ENCODE measurements at regions not wholly inside any gene's neighbourhood (a gene's known extent, or its start where the extent isn't known, plus 50 kb on each side); places are given as distances from the start of the nearest gene placed in this dataset.
A peak's percentile ranks its signal among the peaks of the same experiment; 100 is the strongest.

DNA sequence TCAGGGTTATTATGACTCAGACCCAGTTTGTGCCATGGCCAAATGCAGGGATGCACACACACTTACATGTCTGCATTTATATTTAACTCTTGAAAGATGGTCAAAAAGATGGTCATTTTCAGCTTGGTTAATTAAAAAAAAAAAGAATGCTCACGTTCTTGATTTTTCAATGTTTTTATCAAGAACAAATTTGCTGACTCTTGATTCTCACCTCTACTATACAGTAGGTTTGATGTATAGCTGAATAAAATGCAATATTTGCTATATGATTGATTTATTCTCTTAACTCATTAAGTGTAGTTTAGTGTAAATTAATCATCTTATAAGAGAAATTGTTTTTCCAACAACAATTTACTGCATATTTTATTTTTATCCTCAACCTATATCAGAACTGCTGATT is 160.4 kb downstream of the SLIT2 start (continued):
- TF ChIP-seq ISL1 (CRISPR knock-in tag; IDR thresholded peaks at IDR 0.05) (no peak), ARNTL (CRISPR knock-in tag; IDR thresholded peaks at IDR 0.05; ENCODE audit: borderline replicate concordance, low read depth) (no peak), BACH2 (CRISPR knock-in tag; IDR thresholded peaks at IDR 0.05; ENCODE audit: borderline replicate concordance) (no peak), POU6F1 (CRISPR knock-in tag; IDR thresholded peaks at IDR 0.05; ENCODE audit: borderline replicate concordance, low read depth) (no peak), ZFP30 (CRISPR knock-in tag; IDR thresholded peaks at IDR 0.05) (no peak), ZNF8 (CRISPR knock-in tag; IDR thresholded peaks at IDR 0.05) (no peak), GLIS3 (CRISPR knock-in tag; IDR thresholded peaks at IDR 0.05) (no peak)

- ATAC-seq: peak; percentile 13; the same call in 1 of the 3 replicates
- no peak for TF ChIP-seq BACH2 (CRISPR knock-in tag; IDR thresholded peaks at IDR 0.05; ENCODE audit: borderline replicate concordance)
- no peak for TF ChIP-seq CSRNP3 (CRISPR knock-in tag; IDR thresholded peaks at IDR 0.05)
- no peak for TF ChIP-seq ISL1 (CRISPR knock-in tag; IDR thresholded peaks at IDR 0.05)
- no peak for TF ChIP-seq ZNF70 (CRISPR knock-in tag; IDR thresholded peaks at IDR 0.05)
- TF ChIP-seq ZFP3 (CRISPR knock-in tag; IDR thresholded peaks at IDR 0.05): no peak
Observed at GRCh38 chr4:20416800-20417199, 165.1 kb downstream of the SLIT2 start.

DNA sequence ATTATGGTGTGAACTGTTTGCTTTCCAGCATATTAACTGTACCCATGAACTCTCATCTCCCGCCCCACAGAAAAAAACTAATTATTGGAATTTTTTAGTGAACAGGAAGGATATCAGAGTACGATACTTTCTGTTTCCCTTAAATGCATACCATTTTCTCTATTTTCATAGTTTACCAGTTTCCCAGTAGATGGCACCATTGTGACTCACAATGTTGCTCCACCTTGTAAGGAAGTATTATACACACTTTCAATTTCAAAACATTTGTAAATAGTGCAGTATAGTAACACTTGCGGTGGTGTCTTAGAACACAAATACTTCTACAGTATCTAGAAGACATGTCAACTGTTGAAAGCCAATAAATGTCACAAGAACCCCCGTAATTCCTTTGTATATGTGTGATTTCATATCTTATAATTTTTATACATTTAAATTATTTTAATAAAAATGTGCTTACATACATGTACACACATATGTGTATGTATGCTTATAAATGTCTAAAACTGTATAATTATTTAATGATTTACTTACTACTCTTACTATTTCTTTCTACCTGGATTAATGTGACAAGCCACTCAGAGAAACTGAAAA is 167.3 kb downstream of the SLIT2 start:
- ATAC-seq: peak; percentile 74
- TF ChIP-seq, protein P1, sequence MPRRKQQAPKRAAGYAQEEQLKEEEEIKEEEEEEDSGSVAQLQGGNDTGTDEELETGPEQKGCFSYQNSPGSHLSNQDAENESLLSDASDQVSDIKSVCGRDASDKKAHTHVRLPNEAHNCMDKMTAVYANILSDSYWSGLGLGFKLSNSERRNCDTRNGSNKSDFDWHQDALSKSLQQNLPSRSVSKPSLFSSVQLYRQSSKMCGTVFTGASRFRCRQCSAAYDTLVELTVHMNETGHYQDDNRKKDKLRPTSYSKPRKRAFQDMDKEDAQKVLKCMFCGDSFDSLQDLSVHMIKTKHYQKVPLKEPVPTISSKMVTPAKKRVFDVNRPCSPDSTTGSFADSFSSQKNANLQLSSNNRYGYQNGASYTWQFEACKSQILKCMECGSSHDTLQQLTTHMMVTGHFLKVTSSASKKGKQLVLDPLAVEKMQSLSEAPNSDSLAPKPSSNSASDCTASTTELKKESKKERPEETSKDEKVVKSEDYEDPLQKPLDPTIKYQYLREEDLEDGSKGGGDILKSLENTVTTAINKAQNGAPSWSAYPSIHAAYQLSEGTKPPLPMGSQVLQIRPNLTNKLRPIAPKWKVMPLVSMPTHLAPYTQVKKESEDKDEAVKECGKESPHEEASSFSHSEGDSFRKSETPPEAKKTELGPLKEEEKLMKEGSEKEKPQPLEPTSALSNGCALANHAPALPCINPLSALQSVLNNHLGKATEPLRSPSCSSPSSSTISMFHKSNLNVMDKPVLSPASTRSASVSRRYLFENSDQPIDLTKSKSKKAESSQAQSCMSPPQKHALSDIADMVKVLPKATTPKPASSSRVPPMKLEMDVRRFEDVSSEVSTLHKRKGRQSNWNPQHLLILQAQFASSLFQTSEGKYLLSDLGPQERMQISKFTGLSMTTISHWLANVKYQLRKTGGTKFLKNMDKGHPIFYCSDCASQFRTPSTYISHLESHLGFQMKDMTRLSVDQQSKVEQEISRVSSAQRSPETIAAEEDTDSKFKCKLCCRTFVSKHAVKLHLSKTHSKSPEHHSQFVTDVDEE (CRISPR knock-in tag; IDR thresholded peaks at IDR 0.05): no peak
- no peak for TF ChIP-seq ZFP3 (CRISPR knock-in tag; IDR thresholded peaks at IDR 0.05)
- no peak for TF ChIP-seq TOX (CRISPR knock-in tag; IDR thresholded peaks at IDR 0.05; ENCODE audit: borderline replicate concordance)

GRCh38 chr4:20420916-20421602 is 169.4 kb downstream of the SLIT2 start:
- TF ChIP-seq RARB (CRISPR knock-in tag; IDR thresholded peaks at IDR 0.05) (no peak), SNAI2 (CRISPR knock-in tag; IDR thresholded peaks at IDR 0.05) (no peak)
- no peak for ATAC-seq

- no peak for ATAC-seq
- no peak for TF ChIP-seq RARB (CRISPR knock-in tag; IDR thresholded peaks at IDR 0.05)
- TF ChIP-seq PPARA (CRISPR knock-in tag; IDR thresholded peaks at IDR 0.05; ENCODE audit: borderline replicate concordance): no peak
- no peak for TF ChIP-seq ZC3H10 (CRISPR knock-in tag; IDR thresholded peaks at IDR 0.05)
- no peak for TF ChIP-seq ESRRG (CRISPR knock-in tag; IDR thresholded peaks at IDR 0.05)
- TF ChIP-seq CSRNP3 (CRISPR knock-in tag; IDR thresholded peaks at IDR 0.05): no peak
- no peak for TF ChIP-seq ISL1 (CRISPR knock-in tag; IDR thresholded peaks at IDR 0.05)
- TF ChIP-seq TOX (CRISPR knock-in tag; IDR thresholded peaks at IDR 0.05; ENCODE audit: borderline replicate concordance): no peak
- TF ChIP-seq ZNF8 (CRISPR knock-in tag; IDR thresholded peaks at IDR 0.05): no peak
- no peak for TF ChIP-seq ZFP30 (CRISPR knock-in tag; IDR thresholded peaks at IDR 0.05)
- no peak for TF ChIP-seq GLIS3 (CRISPR knock-in tag; IDR thresholded peaks at IDR 0.05)
- no peak for TF ChIP-seq ZNF565 (CRISPR knock-in tag; conservative IDR thresholded peaks at IDR 0.05; ENCODE audit: low read depth)
- TF ChIP-seq ZFP3 (CRISPR knock-in tag; IDR thresholded peaks at IDR 0.05): no peak
- no peak for TF ChIP-seq SNAI2 (CRISPR knock-in tag; IDR thresholded peaks at IDR 0.05)
- TF ChIP-seq, protein P2, sequence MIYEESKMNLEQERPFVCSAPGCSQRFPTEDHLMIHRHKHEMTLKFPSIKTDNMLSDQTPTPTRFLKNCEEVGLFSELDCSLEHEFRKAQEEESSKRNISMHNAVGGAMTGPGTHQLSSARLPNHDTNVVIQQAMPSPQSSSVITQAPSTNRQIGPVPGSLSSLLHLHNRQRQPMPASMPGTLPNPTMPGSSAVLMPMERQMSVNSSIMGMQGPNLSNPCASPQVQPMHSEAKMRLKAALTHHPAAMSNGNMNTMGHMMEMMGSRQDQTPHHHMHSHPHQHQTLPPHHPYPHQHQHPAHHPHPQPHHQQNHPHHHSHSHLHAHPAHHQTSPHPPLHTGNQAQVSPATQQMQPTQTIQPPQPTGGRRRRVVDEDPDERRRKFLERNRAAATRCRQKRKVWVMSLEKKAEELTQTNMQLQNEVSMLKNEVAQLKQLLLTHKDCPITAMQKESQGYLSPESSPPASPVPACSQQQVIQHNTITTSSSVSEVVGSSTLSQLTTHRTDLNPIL (CRISPR knock-in tag; IDR thresholded peaks at IDR 0.05; ENCODE audit: low read depth): no peak
- TF ChIP-seq, protein P1 (CRISPR knock-in tag; IDR thresholded peaks at IDR 0.05): no peak
Observed at GRCh38 chr4:20421603-20421985, 169.9 kb downstream of the SLIT2 start.
